C4-2B (cell line): ENCODE measurements at regions not wholly inside any gene's neighbourhood (a gene's known extent, or its start where the extent isn't known, plus 50 kb on each side); places are given as distances from the start of the nearest gene placed in this dataset.

Experiments used
- H3K27ac ChIP-seq: fragments of 450-650 bp; 2 replicates; pipeline ENCODE4 v1.5.1; 2017
- ZFX ChIP-seq: fragments of 450-650 bp; IDR thresholded peaks from 2 replicates; pipeline ENCODE4 v1.6.1; 2017
- TF ChIP-seq, protein P1 (sequence below): fragments of 450-650 bp; conservative IDR thresholded peaks from 2 replicates; pipeline ENCODE4 v1.5.1; 2017; ENCODE audit warnings: mild to moderate bottlenecking

DNA sequence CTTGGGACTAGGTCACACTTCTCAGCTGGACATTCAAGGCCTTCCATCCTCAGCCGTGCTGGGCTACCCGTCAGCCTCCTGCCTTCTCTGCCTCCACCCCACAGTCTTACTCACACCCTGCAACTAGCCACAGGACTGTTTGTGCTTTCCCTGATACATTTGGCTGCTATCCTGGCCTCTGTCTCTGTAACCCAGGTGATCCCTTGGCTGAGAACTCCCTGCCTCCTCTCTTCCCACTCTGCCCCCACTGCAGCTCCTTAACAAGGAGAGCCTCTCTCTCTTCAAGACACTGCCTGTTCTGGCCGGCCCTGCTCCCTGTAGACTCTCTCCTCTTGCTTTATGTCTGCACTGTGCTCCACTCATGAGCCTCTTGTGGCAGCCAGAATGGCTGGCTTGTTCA lies 120.6 kb downstream of the MSX2 start:
- no peak for TF ChIP-seq ZFX
- TF ChIP-seq, protein P1, sequence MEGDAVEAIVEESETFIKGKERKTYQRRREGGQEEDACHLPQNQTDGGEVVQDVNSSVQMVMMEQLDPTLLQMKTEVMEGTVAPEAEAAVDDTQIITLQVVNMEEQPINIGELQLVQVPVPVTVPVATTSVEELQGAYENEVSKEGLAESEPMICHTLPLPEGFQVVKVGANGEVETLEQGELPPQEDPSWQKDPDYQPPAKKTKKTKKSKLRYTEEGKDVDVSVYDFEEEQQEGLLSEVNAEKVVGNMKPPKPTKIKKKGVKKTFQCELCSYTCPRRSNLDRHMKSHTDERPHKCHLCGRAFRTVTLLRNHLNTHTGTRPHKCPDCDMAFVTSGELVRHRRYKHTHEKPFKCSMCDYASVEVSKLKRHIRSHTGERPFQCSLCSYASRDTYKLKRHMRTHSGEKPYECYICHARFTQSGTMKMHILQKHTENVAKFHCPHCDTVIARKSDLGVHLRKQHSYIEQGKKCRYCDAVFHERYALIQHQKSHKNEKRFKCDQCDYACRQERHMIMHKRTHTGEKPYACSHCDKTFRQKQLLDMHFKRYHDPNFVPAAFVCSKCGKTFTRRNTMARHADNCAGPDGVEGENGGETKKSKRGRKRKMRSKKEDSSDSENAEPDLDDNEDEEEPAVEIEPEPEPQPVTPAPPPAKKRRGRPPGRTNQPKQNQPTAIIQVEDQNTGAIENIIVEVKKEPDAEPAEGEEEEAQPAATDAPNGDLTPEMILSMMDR: no peak
- H3K27ac ChIP-seq: no peak overlapping the region

DNA sequence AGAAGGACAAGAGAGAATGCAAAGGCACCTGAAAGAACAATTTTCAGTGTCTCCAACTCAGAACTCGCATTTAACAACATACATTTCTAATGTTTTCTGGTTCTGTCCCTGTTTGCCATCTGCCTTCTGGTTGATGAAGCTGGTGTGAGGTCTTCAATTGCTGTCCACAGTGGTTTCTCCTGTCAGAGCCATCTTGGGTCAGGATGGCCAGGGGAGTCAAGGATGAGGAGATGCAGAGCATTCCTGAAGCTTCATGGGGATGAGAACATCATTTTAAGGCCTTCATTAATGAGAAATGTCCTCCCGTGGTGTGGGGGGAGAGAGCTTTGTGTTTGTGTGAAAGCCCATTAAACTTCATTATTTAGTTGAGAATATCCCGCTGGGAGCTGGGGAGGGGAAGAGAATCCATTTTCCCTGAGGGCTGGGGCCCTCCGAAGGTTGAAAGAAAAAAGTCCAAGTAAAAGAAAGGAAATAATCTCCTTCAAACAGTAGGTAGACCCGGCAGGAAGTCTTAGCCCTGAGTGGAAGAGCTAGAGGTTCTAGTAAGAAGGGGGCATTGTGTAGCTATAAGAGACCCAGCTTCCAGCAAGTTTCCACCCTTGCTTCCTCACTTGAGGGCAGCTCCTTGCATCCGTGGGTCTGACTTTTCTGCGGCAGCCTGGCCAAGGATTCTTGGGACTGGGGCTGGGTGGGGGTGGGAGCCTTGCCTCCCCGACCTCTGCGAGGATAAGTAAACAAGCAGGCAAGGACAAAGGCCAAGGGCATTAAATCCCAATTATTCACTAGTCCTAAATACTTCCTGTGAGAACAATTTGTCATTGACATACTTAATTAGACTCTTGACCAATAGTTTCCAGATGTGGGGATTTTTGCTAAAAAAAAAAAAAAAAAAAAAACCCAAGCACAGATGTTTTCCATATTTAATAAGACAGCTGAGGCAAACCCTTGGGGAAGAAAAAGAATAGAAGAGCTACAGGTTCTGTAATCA lies 119.2 kb downstream of the MSX2 start:
- no peak for TF ChIP-seq ZFX
- TF ChIP-seq, protein P1: no peak
- H3K27ac ChIP-seq: no peak overlapping the region

DNA sequence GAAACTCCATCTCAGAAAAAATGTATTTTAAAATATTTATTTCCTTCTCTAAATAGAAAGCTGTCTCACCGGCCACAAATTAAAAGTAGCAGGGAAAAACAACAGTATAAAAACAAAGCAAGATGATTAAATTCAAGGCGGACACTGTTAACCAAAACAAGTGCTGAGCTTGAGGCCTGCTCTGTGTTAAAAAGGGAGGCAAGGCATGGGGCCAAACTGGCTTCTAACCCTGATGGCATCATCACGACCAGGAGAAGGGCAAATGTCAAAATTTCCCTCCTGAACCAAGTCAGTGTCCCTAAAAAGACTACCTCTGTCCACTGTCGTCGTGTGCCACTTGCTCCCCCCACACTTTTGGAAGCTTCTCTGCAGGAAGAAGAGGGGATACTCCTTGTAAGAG lies 116.1 kb downstream of the MSX2 start:
- H3K27ac ChIP-seq: no peak overlapping the region
- TF ChIP-seq, protein P1: no peak
- TF ChIP-seq ZFX: no peak

DNA sequence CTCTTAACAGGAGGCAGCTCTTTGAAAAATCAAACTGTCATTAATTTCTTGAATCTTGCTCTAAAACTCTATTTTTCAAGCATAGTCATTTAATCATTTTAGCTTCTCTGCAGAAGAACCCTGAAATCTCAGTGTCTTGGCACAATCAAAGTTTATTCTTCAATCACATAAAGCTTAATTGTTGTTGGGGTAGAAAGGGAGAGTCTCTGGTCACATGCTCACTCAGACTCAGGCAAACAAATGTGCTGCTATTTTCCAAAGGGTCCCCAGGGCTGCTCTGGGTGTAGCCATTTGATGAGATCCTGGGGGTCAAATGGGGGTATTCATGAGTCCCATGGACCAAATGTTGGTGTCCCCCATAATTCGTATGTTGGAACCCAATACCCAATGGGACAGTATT lies 114.8 kb downstream of the MSX2 start:
- no peak overlapping the region for H3K27ac ChIP-seq
- TF ChIP-seq ZFX: no peak

DNA sequence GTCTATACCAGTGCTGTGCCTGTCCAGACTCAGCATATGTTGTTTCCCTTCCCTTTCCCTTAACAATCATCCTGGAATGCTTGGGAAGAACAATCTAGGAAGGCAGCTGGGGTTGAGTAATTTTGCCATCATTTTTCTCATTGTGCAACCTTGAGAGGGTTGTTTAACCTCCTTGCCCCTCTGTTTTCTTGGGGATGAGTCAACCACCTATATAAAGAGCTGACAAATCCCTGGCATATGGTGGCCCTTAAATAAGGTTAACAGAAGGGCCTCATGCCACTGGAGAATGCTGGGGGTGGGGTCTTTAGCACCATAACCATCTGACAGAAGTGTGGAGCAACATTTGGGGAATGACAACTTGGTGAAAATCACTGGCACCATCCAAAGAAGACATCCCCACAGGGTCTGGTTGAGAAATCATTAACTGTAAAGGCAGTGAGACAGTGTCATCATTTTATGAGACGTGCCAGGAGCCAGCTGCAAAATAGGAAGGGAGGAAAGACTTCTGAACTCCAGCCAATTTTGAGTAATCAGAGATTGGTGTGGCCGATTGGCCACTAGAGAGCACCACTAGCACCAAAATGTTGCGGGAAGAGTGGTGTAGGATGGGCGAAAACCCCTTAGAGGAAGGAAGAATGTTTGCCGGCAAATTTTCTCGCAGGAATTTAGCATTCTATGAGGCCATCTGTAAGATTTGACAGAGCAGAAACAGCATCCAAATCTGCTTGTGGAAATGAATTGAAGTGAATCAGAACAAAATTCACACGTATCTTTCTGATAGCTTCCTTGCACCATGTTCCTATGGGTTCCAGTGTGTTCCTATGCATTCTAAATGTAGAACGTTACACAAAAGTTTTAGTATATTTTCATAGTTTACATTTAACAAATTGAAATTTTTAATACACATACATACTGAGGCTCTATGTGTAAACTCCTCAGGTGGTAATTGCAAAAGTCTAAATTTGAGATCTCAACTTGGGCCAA lies 113.8 kb downstream of the MSX2 start:
- H3K27ac ChIP-seq: no peak overlapping the region
- no peak for TF ChIP-seq ZFX
- TF ChIP-seq, protein P1: peak; percentile 62

DNA sequence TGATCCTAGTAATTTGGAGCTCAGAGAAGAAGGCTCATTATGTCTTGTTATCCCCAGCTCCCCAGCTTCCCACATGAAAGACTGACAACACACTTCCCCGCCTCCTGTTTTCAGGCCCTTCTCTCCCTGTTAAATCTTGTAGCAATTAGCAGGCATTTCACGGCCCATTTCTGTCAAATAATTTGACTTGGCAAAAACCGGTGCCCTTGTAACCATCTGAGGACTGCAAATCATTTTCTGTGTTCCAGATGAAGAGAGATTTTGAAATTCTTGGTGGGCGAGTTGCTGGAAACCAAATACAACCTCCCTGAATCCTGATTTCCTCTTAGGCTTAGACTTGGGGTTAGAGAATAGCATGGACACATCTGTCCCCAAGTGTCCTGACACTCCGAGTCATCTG lies 109.7 kb downstream of the MSX2 start:
- no peak overlapping the region for H3K27ac ChIP-seq
- TF ChIP-seq ZFX: no peak
- TF ChIP-seq, protein P1: no peak

DNA sequence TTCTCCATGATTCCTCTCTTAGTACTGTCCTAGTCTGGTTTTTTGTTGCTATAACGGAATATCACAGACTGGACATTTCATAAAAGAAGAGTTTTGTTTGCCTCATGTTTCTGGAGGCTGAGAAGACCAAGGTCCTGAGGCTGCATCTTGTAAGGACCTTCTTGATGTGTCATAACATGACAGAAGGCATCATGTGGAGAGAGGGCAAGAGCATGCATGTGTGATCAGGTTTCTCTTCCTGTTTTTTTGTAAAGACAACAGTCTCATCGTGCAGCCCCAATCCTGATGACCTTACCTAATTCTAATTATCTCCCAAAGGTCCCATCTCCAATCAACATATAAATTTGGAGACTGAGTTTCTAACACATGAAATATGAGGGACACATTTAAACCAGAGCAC lies 108.4 kb downstream of the MSX2 start:
- no peak overlapping the region for H3K27ac ChIP-seq
- TF ChIP-seq, protein P1: no peak
- no peak for TF ChIP-seq ZFX
